HG03469 (cell line): ENCODE measurements at regions not wholly inside any gene's neighbourhood (a gene's known extent, or its start where the extent isn't known, plus 50 kb on each side); places are given as distances from the start of the nearest gene placed in this dataset.
"Not testable (repeated sequence)": the region's sequence is repeated elsewhere in the genome, so short reads cannot be mapped to it uniquely, and the experiment has no call there.

Source experiments
- ATAC-seq: cut with Tn5 transposase; IDR thresholded peaks from one replicate; pipeline ENCODE4 v1.9.1; 2021; ENCODE audit warnings: mild to moderate bottlenecking, moderate library complexity, moderate number of reproducible peaks; ENCODE audit not compliant: unreplicated experiment

GRCh38 chr6:6748001-6748400 is 159.5 kb downstream of the LY86 start:
- no peak for ATAC-seq

GRCh38 chr6:6749702-6750491 is 161.4 kb downstream of the LY86 start:
- ATAC-seq, result no peak

DNA sequence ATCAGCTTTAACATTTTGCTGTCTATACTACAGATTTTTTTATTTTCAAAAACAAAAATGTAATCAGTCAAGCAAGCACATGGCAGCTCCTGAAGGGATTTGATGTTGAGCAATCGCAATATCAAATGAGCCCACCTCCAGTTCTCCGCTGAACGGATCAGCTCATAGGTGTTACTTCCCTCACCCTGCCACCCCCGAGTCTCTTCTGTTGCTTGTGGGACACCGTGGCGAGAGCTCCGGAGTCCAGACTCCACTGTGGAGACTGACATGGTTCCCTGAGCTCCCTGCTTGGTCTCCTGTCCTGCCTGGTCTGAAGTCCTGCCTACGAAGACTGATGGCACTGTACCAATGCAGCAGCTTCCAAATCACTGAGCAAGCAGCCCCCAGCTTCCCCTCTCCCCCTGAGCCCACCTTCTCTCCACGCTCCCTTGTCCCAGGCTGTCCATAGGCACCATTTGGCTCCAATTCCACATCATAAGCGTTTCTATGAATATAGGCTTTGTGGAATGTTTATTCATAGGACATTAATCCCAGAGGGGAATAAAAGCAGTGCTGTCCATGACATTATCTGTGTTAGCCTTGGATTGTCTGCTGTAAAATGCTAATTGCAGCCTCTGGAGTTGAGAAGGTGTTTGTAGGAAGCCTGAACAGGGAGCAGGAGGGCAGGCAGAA is 162.2 kb downstream of the LY86 start:
- no peak for ATAC-seq

GRCh38 chr6:6751266-6751596 is 162.7 kb downstream of the LY86 start:
- no peak for ATAC-seq

GRCh38 chr6:6751619-6752023 is 163.1 kb downstream of the LY86 start:
- no peak for ATAC-seq

- ATAC-seq, result no peak
These were observed 163.6 kb downstream of the LY86 start for GRCh38 chr6:6752129-6752528.

- ATAC-seq, result no peak
These were observed 164.8 kb downstream of the LY86 start for GRCh38 chr6:6753301-6753700.

GRCh38 chr6:6756526-6756925 is 168.0 kb downstream of the LY86 start:
- ATAC-seq, result no peak

GRCh38 chr6:6758546-6758914 is 170.0 kb downstream of the LY86 start:
- no peak for ATAC-seq

GRCh38 chr6:6758915-6759654 is 170.6 kb downstream of the LY86 start:
- no peak for ATAC-seq

DNA sequence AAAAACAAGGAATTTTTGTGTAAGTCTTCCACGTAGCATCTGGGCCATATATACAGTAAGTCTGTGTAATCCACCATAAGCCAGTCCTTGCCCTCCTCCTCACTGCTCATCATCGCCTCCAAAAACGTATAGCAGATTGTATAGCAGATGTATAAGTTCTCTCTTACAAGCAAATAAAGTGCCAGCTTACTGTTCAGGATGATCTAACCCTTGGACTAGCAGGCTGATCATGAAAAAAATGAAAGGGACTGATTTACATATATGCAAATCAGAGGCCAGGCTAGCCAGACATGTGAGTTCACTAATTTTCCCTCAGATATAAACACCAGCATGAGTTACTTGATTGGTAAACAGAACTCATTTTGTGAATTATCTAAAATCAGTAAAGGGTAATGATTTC is 171.5 kb downstream of the LY86 start:
- ATAC-seq, result no peak

DNA sequence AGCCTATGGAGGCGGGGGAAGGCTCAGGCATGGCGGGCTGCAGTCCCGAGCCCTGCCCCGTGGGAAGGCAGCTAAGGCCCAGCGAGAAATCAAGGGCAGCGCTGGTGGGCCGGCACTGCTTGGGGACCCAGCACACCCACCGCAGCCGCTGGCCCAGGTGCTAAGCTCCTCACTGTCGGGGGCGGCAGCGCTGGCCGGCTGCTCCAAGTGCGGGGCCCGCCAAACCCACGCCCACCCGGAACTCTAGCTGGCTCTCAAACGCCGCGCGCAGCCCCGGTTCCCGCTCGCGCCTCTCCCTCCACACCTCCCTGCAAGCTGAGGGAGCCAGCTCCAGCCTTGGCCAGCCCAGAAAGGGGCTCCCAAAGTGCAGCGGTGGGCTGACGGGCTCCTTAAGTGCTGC is 174.0 kb downstream of the LY86 start:
- not testable (repeated sequence) for ATAC-seq

DNA sequence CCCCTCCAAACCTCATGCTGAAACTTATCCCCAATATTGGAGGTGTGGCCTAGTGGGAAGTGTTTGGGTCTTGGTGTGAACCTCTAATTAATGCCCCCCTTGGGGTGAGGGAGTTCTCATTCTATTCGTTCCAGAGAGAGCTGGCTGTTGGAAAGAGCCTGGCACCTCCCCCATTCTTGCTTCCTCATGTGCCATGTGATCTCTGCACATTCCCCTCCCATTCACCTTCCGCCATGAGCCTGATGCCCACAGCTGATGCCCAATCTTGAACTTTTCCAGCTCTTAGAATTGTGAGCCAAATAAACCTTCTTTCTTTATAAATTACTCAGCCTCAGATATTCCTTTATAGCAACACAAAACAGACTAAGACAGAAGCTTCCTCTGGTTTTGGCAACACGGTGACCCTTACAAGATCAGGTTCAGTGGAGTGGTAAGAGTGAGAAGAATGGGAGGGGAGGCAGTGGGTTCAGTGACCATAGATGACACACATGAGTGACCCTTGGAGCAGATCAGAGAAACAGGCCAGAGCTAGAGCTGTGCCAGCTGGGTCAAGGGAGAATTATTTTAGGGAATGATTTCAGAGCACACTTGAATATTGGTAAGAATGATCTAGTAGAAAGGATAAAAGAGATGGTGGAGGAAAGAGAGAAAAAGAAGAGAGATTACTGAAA is 176.4 kb downstream of the LY86 start:
- ATAC-seq, result no peak

DNA sequence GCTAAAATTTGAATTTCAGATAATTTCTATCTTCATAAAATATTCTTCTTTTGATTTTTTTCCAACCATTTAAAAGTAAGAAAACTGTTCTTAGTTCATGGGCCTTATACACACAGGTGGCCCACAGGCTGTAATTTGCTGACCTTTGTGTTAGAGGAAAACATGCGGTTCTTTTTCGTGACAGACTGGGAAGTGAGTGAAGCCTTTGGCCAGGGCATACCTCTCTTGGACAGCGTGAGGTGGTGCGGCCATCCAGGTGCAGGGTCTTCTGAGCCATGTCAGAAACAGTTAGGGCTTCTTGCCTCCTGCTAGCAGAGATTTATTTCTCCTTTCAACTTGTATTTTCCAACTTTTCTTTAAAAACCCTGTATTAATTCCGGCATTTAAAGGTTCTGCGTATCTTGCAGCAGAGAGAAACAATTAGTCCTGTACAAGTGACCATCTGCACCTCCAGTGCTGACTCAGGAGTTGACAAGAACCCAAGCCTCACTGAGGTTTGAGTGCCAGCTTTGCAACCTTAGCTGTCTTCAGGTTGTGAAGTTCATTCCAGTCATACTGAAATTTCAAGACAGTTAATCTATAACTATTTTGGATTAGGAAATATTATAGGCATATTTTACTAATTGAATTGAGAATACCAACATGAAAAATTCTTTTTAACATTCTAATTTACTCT is 177.8 kb downstream of the LY86 start:
- ATAC-seq, result no peak

- no peak for ATAC-seq
These were observed 180.9 kb downstream of the LY86 start for GRCh38 chr6:6769466-6769865.

DNA sequence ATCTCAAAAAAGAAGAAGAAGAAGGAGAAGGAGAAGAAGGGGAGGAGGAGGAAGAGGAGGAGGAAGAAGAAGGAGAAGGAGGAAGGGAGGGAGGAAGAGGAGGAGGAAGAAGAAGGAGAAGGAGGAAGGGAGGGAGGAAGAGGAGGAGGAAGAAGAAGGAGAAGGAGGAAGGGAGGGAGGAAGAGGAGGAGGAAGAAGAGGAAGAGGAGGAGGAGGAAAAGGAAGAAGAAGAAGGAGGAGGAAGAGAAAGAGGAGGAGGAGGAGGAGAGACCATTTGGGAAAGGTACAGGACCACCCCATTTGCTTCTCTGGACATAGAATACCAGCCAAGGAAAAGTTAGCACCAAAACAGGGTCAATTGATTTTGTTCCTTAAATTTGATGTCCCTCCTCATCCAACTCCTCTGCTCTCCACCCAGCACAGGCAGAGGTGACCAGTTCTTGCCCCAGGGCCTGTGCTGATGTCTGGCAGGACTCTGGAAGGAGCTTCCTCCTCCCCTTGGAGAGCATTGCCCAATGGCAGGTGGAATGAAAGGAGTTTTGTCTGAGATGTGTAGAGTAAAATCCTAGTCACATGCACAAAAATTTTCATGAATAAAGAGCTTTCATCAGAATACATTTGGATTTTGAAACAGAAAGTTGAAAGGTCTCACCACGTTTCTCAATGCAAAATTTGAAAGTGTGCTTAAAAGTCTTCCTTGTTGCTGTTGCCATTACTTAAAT is 182.9 kb downstream of the LY86 start:
- ATAC-seq, result no peak

DNA sequence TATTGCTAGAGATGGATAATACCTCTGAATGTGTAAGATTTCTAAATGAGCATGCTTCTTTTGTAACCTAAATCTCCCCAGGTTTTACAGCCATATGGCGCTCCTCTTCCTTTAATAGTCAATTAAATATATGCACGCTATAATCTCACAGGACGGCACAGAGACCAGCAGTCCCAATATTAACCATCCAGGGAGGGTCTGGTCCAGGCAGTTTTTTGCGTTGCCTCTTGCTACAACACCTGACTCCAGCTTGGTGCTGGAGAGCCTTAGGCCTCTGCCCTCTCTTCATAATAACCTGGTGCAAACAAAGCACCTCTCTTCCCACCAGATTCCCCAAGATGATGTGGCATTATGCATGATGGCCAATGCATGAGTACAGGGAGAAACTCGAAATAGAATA is 183.4 kb downstream of the LY86 start:
- ATAC-seq, result no peak

GRCh38 chr6:6772751-6773150 is 184.2 kb downstream of the LY86 start:
- ATAC-seq, result no peak

DNA sequence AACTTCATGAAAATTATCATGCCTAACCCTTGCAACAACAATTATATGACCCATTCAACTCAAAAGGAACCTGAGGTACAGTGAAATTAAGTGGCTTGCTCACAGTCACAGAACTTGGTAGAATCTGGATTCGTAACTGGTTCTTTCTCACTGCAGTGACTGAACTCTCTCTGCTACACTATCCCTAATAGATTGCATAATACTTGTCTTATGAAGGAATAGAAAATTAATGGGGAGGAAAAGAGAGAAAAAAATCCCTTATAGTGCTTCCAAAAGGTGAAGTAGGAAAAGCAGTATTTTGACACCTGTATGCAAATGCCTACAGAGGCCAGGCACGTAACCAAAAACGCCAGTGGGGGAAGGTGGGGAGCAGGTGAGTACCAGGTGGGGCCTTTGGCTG is 186.6 kb downstream of the LY86 start:
- ATAC-seq, result no peak

GRCh38 chr6:6780231-6780630 is 191.7 kb downstream of the LY86 start:
- ATAC-seq, result no peak
